ENCODE measurements at regions not wholly inside any gene's neighbourhood (a gene's known extent, or its start where the extent isn't known, plus 50 kb on each side); places are given as distances from the start of the nearest gene placed in this dataset.

- ChIA-PET CTCF (no interaction called here), POLR2A (ENCODE audit: low non-redundant PET) (interaction anchor here (0.7 kb wide), 1 partner anchor 1662 kb away, joined by 3 read pairs; no protein-coding TSS in a partner anchor)
- H3K27ac ChIP-seq = no peak overlapping the region
- no peak for DNase-seq (ENCODE audit: low spot score)
- TF ChIP-seq, protein P1, sequence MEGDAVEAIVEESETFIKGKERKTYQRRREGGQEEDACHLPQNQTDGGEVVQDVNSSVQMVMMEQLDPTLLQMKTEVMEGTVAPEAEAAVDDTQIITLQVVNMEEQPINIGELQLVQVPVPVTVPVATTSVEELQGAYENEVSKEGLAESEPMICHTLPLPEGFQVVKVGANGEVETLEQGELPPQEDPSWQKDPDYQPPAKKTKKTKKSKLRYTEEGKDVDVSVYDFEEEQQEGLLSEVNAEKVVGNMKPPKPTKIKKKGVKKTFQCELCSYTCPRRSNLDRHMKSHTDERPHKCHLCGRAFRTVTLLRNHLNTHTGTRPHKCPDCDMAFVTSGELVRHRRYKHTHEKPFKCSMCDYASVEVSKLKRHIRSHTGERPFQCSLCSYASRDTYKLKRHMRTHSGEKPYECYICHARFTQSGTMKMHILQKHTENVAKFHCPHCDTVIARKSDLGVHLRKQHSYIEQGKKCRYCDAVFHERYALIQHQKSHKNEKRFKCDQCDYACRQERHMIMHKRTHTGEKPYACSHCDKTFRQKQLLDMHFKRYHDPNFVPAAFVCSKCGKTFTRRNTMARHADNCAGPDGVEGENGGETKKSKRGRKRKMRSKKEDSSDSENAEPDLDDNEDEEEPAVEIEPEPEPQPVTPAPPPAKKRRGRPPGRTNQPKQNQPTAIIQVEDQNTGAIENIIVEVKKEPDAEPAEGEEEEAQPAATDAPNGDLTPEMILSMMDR (conservative IDR thresholded peaks at IDR 0.05; ENCODE audit: low read depth) = no peak
Measured at GRCh38 chr13:74018062-74018431, 116.2 kb downstream of the KLF12 start.

DNA sequence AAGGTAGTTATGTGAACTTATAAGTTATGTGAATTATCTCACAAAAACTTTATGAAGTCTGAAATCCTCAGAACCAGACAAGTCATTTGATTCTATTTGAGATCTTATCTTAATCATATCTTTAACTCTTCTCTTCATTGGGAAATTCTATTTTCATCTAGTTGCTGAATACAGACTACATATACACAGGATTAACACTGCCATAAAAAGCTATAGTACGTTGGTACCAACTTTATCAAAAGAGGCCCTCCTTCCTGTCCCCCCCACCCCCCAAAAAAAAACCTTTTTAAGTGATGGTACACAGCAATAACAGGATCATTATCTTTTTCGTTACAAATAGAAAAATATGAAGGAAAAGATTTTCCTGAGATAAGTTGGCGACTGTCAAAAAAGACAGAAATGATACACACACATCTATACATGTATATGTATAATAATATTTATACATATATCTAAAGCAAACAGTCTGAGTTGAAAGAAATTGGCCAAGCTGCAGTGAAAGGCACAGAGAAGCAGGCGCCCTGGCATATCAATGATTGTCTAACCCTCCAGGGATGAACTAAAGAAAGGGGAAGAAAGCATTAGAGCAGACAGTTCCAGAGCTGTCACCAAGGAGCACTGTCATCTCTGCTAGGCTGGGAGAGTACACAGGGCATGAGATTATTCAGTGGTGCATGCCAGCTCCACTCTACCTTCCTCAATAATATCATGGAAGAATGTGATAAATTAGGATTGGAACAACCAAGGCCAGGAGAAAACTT, 116.7 kb downstream of the KLF12 start:
- ChIA-PET POLR2A (ENCODE audit: low non-redundant PET) (interaction anchor here (0.7 kb wide), 1 partner anchor 1661 kb away, joined by 3 read pairs; no protein-coding TSS in a partner anchor), CTCF (no interaction called here)
- TF ChIP-seq, protein P1 (conservative IDR thresholded peaks at IDR 0.05; ENCODE audit: low read depth) = no peak
- DNase-seq (ENCODE audit: low spot score) = no peak
- H3K27ac ChIP-seq = no peak overlapping the region

DNA sequence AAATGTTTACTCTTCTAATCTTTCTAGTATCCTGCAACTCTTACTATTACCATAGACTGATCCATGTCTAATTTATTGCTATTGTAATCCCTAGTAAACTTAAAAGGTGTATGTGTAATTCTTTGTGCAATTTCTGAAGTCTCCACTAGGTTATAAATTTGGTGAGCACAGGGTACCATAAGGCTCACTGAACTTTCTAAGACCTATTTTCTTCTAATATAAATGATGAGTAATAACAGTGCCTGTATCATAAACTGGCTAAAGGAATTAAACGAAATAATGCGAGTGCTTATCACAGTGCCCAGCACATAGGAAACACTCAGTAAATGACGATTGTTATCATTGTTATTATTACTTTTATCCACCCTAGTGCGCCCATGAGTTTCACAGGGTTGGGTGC, 119.1 kb downstream of the KLF12 start:
- DNase-seq (ENCODE audit: low spot score) = peak; percentile 5
- CTCF ChIA-PET = no interaction called here
- TF ChIP-seq, protein P1 (conservative IDR thresholded peaks at IDR 0.05; ENCODE audit: low read depth) = no peak
- POLR2A ChIA-PET (ENCODE audit: low non-redundant PET) = no interaction called here
- H3K27ac ChIP-seq = no peak overlapping the region

- TF ChIP-seq, protein P1 (conservative IDR thresholded peaks at IDR 0.05; ENCODE audit: low read depth) = no peak
- H3K27ac ChIP-seq = no peak overlapping the region
- POLR2A ChIA-PET (ENCODE audit: low non-redundant PET) = no interaction called here
- CTCF ChIA-PET = interaction anchor here (0.5 to 0.7 kb wide), 2 partner anchors 14 to 82 kb away, joined by 3 read pairs; no protein-coding TSS in a partner anchor
- no peak for DNase-seq (ENCODE audit: low spot score)
Measured at GRCh38 chr13:74009100-74009668, 125.0 kb downstream of the KLF12 start.

GRCh38 chr13:74006666-74007065, 127.5 kb downstream of the KLF12 start:
- no peak overlapping the region for H3K27ac ChIP-seq
- CTCF ChIA-PET = no interaction called here
- peak; percentile 14 for DNase-seq (ENCODE audit: low spot score)
- POLR2A ChIA-PET (ENCODE audit: low non-redundant PET) = no interaction called here
- TF ChIP-seq, protein P1 (conservative IDR thresholded peaks at IDR 0.05; ENCODE audit: low read depth) = no peak

GRCh38 chr13:74005320-74006157, 128.7 kb downstream of the KLF12 start:
- ChIA-PET POLR2A (ENCODE audit: low non-redundant PET) (no interaction called here), CTCF (interaction anchor here (0.5 to 0.7 kb wide), 2 partner anchors 15 to 157 kb away, joined by 3 read pairs; no protein-coding TSS in a partner anchor)
- H3K27ac ChIP-seq = no peak overlapping the region
- TF ChIP-seq, protein P1 (conservative IDR thresholded peaks at IDR 0.05; ENCODE audit: low read depth) = no peak
- DNase-seq (ENCODE audit: low spot score) = no peak

Measured in RWPE1 (cell line).